ENCODE measurements at regions not wholly inside any gene's neighbourhood (a gene's known extent, or its start where the extent isn't known, plus 50 kb on each side); places are given as distances from the start of the nearest gene placed in this dataset.
"Not testable (repeated sequence)": the region's sequence is repeated elsewhere in the genome, so short reads cannot be mapped to it uniquely, and the experiment has no call there.

GRCh38 chr2:90036335-90036734 is 1344.9 kb downstream of the RPIA start:
- TF ChIP-seq MAFK, BHLHE40, SMC3 (IDR thresholded peaks at IDR 0.05; ENCODE audit: low read depth, low read length): not testable (repeated sequence)
